Right renal pelvis (tissue), 4 donors: ENCODE measurements at regions not wholly inside any gene's neighbourhood (a gene's known extent, or its start where the extent isn't known, plus 50 kb on each side); places are given as distances from the start of the nearest gene placed in this dataset.
"Not testable (repeated sequence)": the region's sequence is repeated elsewhere in the genome, so short reads cannot be mapped to it uniquely, and the experiment has no call there.

Experiments
- DNase-seq, 4 donors: peaks; one replicate each; pipeline ENCODE4 v3.0.0-alpha.2; 2013; ENCODE audit warnings: low read depth in 4 of 4, low spot score in 3 of 4, missing footprints in 1 of 4

DNA sequence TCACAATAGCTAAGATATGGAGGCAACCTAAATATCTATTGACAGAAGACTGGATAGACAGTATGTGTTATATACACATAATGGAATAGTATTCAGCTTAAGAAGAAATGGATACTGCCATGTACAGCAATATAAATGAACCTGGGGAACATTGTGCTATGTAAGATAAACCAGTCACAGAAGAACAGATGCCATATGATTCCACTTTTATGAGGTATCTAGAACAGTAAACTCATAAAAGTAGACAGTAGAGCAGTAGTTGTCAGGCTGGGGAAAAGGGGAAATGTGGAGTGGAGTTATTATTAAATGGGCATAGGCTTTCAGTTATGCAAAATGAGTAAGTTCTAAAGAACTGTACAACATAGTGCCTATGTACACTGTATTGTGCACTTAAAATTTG, 1055.7 kb upstream of the TMEFF2 start:
- no peak for DNase-seq

- no peak for DNase-seq
These were observed 1046.0 kb upstream of the TMEFF2 start for GRCh38 chr2:193240752-193241151.

DNA sequence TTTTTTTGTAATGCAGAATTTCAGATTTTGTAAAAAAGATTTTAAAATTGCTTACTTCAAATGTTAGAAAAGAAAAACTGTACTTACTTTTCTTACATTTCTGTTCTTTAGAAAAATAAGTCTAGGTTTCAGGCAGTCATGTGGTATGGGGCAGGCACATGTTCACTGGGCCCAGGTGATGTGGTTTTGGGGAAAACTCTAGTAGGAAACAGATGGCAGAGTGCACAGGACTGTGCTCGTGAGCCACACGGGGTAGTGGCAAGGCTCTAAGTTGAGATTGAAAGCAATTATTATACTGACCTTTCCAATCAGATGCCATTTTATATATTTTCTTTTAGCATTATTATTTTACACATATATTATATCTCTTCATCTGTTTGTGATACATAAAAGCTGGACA, 1036.9 kb upstream of the TMEFF2 start:
- DNase-seq = no peak

DNA sequence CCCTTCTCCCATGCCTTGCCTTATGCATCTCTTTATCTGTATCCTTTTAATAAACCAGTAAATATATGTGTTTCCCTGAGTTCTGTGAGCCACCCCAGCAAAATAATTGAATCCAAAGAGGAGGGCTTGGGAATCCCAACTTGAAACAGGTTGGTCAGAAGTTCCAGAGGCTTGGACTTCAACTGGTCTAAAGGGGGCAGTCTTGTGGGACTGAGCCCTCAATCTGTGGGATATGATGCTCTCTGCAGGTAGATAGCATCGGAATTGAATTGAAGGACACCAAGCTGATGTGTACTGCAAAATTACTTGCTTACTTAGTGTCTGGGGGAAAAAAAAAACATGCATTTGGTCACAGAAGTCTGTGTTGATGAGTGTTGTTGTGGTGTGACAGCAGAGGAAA, 1033.5 kb upstream of the TMEFF2 start:
- no peak for DNase-seq

DNA sequence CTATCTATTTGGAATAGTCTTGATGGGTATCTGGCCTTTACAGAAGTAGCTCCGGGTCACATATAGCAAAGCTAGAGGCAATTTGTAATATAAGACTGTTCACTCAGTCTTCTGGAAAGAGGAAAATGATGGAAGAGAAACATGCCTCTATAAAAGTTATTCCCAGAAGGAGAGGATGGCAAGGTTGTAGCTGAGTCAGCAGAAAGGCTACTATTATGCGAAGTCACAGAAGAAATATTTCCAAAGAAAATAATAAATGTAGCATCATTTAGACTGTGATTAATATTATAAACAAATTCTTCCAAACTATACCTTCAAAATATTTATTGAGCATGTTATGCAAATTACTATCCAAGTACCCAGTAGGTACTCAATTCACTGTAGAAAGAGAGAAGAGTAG, 1027.7 kb upstream of the TMEFF2 start:
- DNase-seq = no peak

DNA sequence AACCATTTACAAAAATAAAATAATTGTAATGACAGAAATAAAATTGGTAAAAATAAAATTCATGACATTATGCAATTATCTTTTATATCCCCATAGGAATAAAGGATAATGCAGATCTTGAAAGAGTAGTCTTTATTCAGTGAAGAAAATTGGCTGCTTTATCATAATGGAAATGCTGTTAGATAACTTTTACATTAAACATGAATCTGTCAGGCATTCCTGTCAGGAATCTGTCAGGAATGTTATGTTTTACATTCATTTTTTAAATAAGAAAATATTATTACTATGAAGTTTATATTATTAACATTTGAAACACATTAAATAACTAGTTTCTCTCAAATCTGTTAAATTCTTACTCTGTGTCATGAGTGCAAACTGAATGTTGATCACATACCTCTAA, 1024.7 kb upstream of the TMEFF2 start:
- no peak for DNase-seq

- no peak for DNase-seq
These were observed 1006.9 kb upstream of the TMEFF2 start for GRCh38 chr2:193201583-193201982.

GRCh38 chr2:193199322-193199721, 1004.6 kb upstream of the TMEFF2 start:
- DNase-seq = no peak

- DNase-seq = no peak
These were observed 993.1 kb upstream of the TMEFF2 start for GRCh38 chr2:193187816-193188215.

- DNase-seq = not testable (repeated sequence)
These were observed 976.2 kb upstream of the TMEFF2 start for GRCh38 chr2:193170981-193171380.

GRCh38 chr2:193156480-193156879, 961.7 kb upstream of the TMEFF2 start:
- no peak for DNase-seq

- no peak for DNase-seq
These were observed 959.3 kb upstream of the TMEFF2 start for GRCh38 chr2:193154076-193154475.

DNA sequence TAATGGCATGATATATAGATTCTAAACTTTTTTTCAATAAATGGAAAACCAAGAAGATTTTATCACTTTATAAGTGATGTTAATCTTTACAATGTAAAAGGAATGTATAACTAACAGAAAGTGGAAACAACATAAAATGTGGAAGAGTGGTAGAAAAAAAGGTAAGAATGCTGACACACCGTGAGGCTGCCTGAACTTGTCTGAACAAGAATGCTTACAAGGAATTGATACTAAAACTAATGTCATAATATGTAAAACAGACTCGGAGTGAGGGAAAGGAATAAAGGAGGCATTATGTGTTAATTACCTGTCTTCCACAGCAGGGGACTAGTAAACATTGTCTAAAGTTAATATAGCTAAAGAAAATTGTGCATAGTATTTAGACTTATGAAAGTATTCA, 958.8 kb upstream of the TMEFF2 start:
- no peak for DNase-seq

- DNase-seq = not testable (repeated sequence)
These were observed 947.7 kb upstream of the TMEFF2 start for GRCh38 chr2:193142467-193142866.

- no peak for DNase-seq
These were observed 947.3 kb upstream of the TMEFF2 start for GRCh38 chr2:193141998-193142397.

GRCh38 chr2:193140895-193141294, 946.2 kb upstream of the TMEFF2 start:
- not testable (repeated sequence) for DNase-seq

DNA sequence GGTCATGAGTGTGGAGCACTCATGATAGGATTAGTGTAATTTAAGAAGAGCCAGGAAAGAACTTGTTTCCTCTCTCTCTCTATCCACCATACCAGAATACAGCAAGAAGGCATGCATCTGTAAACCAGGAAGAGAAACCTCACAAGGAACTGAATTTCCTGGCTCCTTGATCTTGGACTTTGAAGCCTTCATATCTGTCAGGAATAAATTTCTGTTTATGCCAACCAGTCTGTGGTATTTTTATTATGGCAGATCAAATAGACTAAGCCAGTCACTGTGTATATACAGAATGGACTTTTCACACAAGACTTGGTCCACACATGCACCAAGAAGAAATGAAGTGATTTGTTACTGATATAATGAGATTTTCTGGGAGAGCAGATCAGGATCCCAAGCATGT, 930.1 kb upstream of the TMEFF2 start:
- DNase-seq = no peak

DNA sequence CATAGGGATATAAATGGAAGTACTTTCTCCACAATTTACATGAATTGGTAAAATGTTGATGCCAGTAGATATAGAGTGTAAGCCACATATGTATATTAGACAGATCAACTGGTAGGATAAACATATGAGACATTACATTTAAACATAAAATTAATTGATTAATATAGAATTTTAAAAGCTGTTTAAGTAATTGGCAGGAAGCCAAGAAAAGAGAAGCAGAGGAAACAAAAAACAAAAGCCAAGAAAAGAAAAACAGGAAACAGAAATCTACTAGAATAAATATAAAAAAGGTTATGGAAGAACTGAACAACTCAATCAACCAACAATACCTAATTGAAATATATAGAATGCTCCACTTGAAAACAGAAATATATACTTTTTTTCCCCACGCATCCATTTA, 920.1 kb upstream of the TMEFF2 start:
- no peak for DNase-seq

DNA sequence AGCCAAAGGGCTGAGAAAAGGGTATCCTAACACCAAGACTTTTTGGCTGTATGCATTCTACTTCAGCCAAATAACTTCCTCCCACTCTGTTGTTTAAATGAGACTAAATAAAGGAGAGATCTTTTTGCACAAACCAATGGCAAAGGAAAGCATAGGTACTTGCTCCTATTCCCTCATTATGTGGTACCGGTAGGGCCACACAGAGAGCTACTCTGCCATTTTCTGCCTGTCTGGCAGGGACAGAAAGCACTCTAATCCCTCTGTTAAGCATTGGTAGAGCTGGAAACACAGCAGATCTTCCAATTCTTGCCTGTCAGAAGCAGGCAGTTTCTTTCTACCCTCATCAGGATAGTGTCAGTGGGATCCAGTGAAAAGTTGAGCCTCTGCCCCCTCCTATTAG, 918.3 kb upstream of the TMEFF2 start:
- no peak for DNase-seq

- no peak for DNase-seq
These were observed 908.3 kb upstream of the TMEFF2 start for GRCh38 chr2:193103064-193103463.

DNA sequence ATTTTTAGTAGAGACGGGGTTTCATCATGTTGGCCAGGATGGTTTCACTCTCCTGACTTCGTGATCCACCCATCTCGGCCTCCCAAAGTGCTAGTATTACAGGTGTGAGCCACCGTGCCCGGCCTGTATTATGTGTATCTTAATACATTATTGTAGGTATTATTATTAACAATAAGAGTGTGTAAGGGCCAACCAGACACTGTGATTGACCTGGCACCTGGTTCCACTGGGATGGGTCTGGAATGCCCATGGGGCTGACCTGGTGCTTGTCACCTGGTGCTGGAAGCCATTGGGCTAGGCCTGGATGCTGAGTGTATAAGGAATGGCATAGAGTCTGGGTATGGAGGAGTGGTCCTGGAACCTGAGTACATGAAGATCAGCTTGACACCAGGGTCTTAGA, 906.9 kb upstream of the TMEFF2 start:
- DNase-seq = no peak

GRCh38 chr2:193088026-193088425, 893.3 kb upstream of the TMEFF2 start:
- DNase-seq = no peak

DNA sequence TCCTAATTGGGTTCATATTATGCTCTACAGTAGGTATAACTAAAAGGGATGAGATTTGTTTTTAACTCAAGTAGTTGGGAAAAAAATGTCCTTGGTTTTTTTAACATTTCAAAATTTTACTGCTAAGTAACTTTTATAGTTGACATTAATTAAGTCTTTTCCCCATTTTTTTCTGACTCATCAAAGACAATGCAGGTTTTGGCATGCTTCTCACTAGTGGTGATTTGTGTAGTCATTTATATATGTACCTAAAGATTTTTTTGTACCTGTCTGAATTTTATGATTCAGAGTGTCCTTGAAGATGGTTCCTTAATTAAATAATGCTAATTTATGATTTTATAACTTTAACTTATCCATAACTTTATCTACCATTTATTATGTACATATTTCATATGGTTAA, 882.3 kb upstream of the TMEFF2 start:
- DNase-seq = no peak

- DNase-seq = no peak
These were observed 880.2 kb upstream of the TMEFF2 start for GRCh38 chr2:193074933-193075332.
